KMS-11 (cell line): ENCODE measurements at regions not wholly inside any gene's neighbourhood (a gene's known extent, or its start where the extent isn't known, plus 50 kb on each side); places are given as distances from the start of the nearest gene placed in this dataset.
"Not testable (repeated sequence)": the region's sequence is repeated elsewhere in the genome, so short reads cannot be mapped to it uniquely, and the experiment has no call there.

Experiments used
- H2AFZ ChIP-seq: fragments of 200-600 bp; sonication (generic); 2 replicates; pipeline ENCODE4 v1.6.1; 2016; ENCODE audit warnings: antibody characterized with exemption, mixed run types, low read depth
- H3K27ac ChIP-seq: fragments of 200-600 bp; sonication (generic); 2 replicates; pipeline ENCODE4 v1.6.1; 2016; ENCODE audit warnings: mild to moderate bottlenecking, mixed run types
- H3K27me3 ChIP-seq: fragments of 200-600 bp; sonication (generic); 2 replicates; pipeline ENCODE4 v1.6.1; 2017; ENCODE audit warnings: mild to moderate bottlenecking, low read depth, mixed run types, moderate library complexity; ENCODE audit not compliant: insufficient read depth
- H3K36me3 ChIP-seq: fragments of 200-600 bp; sonication (generic); 2 replicates; pipeline ENCODE4 v1.6.1; 2017; ENCODE audit warnings: mild to moderate bottlenecking, mixed run types; ENCODE audit not compliant: insufficient read depth
- H3K4me1 ChIP-seq: fragments of 200-600 bp; sonication (generic); 2 replicates; pipeline ENCODE4 v1.6.1; 2016; ENCODE audit warnings: mild to moderate bottlenecking, low read depth, mixed run types; ENCODE audit not compliant: poor library complexity, severe bottlenecking
- H3K4me2 ChIP-seq: fragments of 200-600 bp; sonication (generic); 2 replicates; pipeline ENCODE4 v1.7.0; 2016; ENCODE audit warnings: mild to moderate bottlenecking, mixed run types
- H3K4me3 ChIP-seq: fragments of 200-600 bp; sonication (generic); IDR thresholded peaks from 2 replicates; pipeline ENCODE4 v1.6.1; 2017; ENCODE audit warnings: low read depth, low read length, mixed read lengths; ENCODE audit not compliant: insufficient read depth
- H3K79me2 ChIP-seq: fragments of 200-600 bp; sonication (generic); 2 replicates; pipeline ENCODE4 v1.6.1; 2016; ENCODE audit warnings: low read depth, mixed run types; ENCODE audit not compliant: insufficient read depth
- H3K9ac ChIP-seq: fragments of 200-600 bp; sonication (generic); 2 replicates; pipeline ENCODE4 v1.6.1; 2016; ENCODE audit warnings: mild to moderate bottlenecking, mixed run types
- H4K20me1 ChIP-seq: fragments of 200-600 bp; sonication (generic); 2 replicates; pipeline ENCODE4 v1.6.1; 2016; ENCODE audit warnings: mild to moderate bottlenecking, mixed run types; ENCODE audit not compliant: insufficient read depth
- CTCF ChIP-seq: fragments of 200-600 bp; sonication (generic); conservative IDR thresholded peaks from 2 replicates; pipeline ENCODE4 v1.6.1; 2017; ENCODE audit warnings: low read depth, mild to moderate bottlenecking, antibody characterized with exemption, low read length, moderate library complexity, mixed read lengths

- Histone ChIP-seq H3K4me3 (no peak overlapping the region), H3K27ac (no peak overlapping the region), H3K79me2 (no peaks in the 10 kb centered on the region), H3K4me2 (no peak overlapping the region), H4K20me1 (no peaks in the 10 kb centered on the region), H3K36me3 (no peaks in the 10 kb centered on the region), H3K27me3 (no peaks in the 10 kb centered on the region), H2AFZ (no peak overlapping the region), H3K4me1 (no peaks in the 10 kb centered on the region), H3K9ac (no peak overlapping the region)
- no peak for TF ChIP-seq CTCF
Measured at GRCh38 chr4:167906851-167907250, 185.5 kb upstream of the ANXA10 start.

GRCh38 chr4:167908816-167909215, 183.5 kb upstream of the ANXA10 start:
- Histone ChIP-seq H3K4me3 (no peak overlapping the region), H3K4me1 (no peaks in the 10 kb centered on the region), H3K36me3 (no peaks in the 10 kb centered on the region), H3K4me2 (no peak overlapping the region), H3K9ac (no peak overlapping the region), H3K27me3 (no peaks in the 10 kb centered on the region), H3K27ac (no peak overlapping the region), H2AFZ (no peak overlapping the region), H3K79me2 (no peaks in the 10 kb centered on the region), H4K20me1 (no peaks in the 10 kb centered on the region)
- no peak for TF ChIP-seq CTCF

- not testable (repeated sequence) for H2AFZ ChIP-seq, H3K4me1 ChIP-seq, H3K9ac ChIP-seq, H3K27me3 ChIP-seq, H3K4me3 ChIP-seq, H3K79me2 ChIP-seq, H4K20me1 ChIP-seq, H3K27ac ChIP-seq, H3K36me3 ChIP-seq, H3K4me2 ChIP-seq
Measured at GRCh38 chr4:167912535-167912934, 179.8 kb upstream of the ANXA10 start.

GRCh38 chr4:167918077-167918476, 174.3 kb upstream of the ANXA10 start:
- Histone ChIP-seq H3K4me2 (no peak overlapping the region), H3K36me3 (no peaks in the 10 kb centered on the region), H3K4me3 (no peak overlapping the region), H4K20me1 (no peaks in the 10 kb centered on the region), H3K9ac (no peak overlapping the region), H2AFZ (no peak overlapping the region), H3K27me3 (no peaks in the 10 kb centered on the region), H3K27ac (no peak overlapping the region), H3K4me1 (no peaks in the 10 kb centered on the region), H3K79me2 (no peaks in the 10 kb centered on the region)
- TF ChIP-seq CTCF, result no peak

- H3K36me3 ChIP-seq, result no peaks in the 10 kb centered on the region
- no peak overlapping the region for H2AFZ ChIP-seq
- H3K4me1 ChIP-seq, result no peaks in the 10 kb centered on the region
- no peak overlapping the region for H3K27ac ChIP-seq
- no peak overlapping the region for H3K4me2 ChIP-seq
- H4K20me1 ChIP-seq, result no peaks in the 10 kb centered on the region
- no peak for TF ChIP-seq CTCF
- no peaks in the 10 kb centered on the region for H3K79me2 ChIP-seq
- no peak overlapping the region for H3K9ac ChIP-seq
- no peaks in the 10 kb centered on the region for H3K27me3 ChIP-seq
- no peak overlapping the region for H3K4me3 ChIP-seq
Measured at GRCh38 chr4:167930166-167930565, 162.2 kb upstream of the ANXA10 start.
